OCI-M2 (cell line): ENCODE measurements at regions not wholly inside any gene's neighbourhood (a gene's known extent, or its start where the extent isn't known, plus 50 kb on each side); places are given as distances from the start of the nearest gene placed in this dataset.

Experiments
- DNase-seq: peaks from one replicate; lab custom pipeline; 2025; ENCODE audit not compliant: unreplicated experiment; lab: John Stamatoyannopoulos, UW

GRCh38 chr10:28922127-28922526 lies 244.8 kb downstream of the BAMBI start:
- no peak for DNase-seq

GRCh38 chr10:28922861-28923260 lies 245.5 kb downstream of the BAMBI start:
- DNase-seq: no peak

- DNase-seq: no peak
Measured at GRCh38 chr10:28924717-28925116, 247.4 kb downstream of the BAMBI start.

GRCh38 chr10:28925121-28925663 lies 247.9 kb downstream of the BAMBI start:
- DNase-seq: no peak

- DNase-seq: no peak
Measured at GRCh38 chr10:28926932-28927331, 249.6 kb downstream of the BAMBI start.

- DNase-seq: no peak
Measured at GRCh38 chr10:28928484-28928883, 251.2 kb downstream of the BAMBI start.

- DNase-seq: no peak
Measured at GRCh38 chr10:28929942-28930341, 252.6 kb downstream of the BAMBI start.

GRCh38 chr10:28930514-28931495 lies 253.5 kb downstream of the BAMBI start:
- DNase-seq: no peak

GRCh38 chr10:28935061-28935460 lies 257.7 kb downstream of the BAMBI start:
- DNase-seq: no peak

- no peak for DNase-seq
Measured at GRCh38 chr10:28937959-28938358, 260.6 kb downstream of the BAMBI start.

GRCh38 chr10:28938745-28939144 lies 261.4 kb downstream of the BAMBI start:
- no peak for DNase-seq

GRCh38 chr10:28939281-28940157 lies 262.2 kb downstream of the BAMBI start:
- no peak for DNase-seq

- DNase-seq: no peak
Measured at GRCh38 chr10:28940158-28940888, 263.0 kb downstream of the BAMBI start.

- DNase-seq: no peak
Measured at GRCh38 chr10:28942012-28942411, 264.7 kb downstream of the BAMBI start.

GRCh38 chr10:28945959-28946358 lies 268.6 kb downstream of the BAMBI start:
- DNase-seq: no peak

GRCh38 chr10:28946479-28946878 lies 269.2 kb downstream of the BAMBI start:
- no peak for DNase-seq

GRCh38 chr10:28947171-28947570 lies 269.9 kb downstream of the BAMBI start:
- DNase-seq: no peak

- no peak for DNase-seq
Measured at GRCh38 chr10:28948046-28948445, 270.7 kb downstream of the BAMBI start.

- DNase-seq: no peak
Measured at GRCh38 chr10:28949005-28950004, 272.0 kb downstream of the BAMBI start.

GRCh38 chr10:28951484-28951883 lies 274.2 kb downstream of the BAMBI start:
- DNase-seq: no peak
